ENCODE measurements at regions not wholly inside any gene's neighbourhood (a gene's known extent, or its start where the extent isn't known, plus 50 kb on each side); places are given as distances from the start of the nearest gene placed in this dataset.

GRCh38 chr9:111232997-111233790 lies 96.8 kb downstream of the OR2K2 start:
- no peaks in the 10 kb centered on the region for H3K36me3 ChIP-seq (ENCODE audit: control insufficient read depth in 4 of 4, insufficient read depth in 3 of 4, low read depth in 1 of 4, low read length in 3 of 4)
- WGBS = 62% methylated on average over 8 of the region's 8 CpGs
- H3K27me3 ChIP-seq (ENCODE audit: control insufficient read depth in 4 of 4, insufficient read depth in 4 of 4, low read length in 3 of 4) = no peaks in the 10 kb centered on the region

More at GRCh38 chr9:111232997-111233790, 96.8 kb downstream of the OR2K2 start:
- Histone ChIP-seq H3K4me1 (ENCODE audit: control insufficient read depth in 4 of 4, insufficient read depth in 4 of 4, low read length in 3 of 4) (no peaks in the 10 kb centered on the region), H3K27ac (ENCODE audit: low read depth in 1 of 2, low read length in 2 of 2) (no peak overlapping the region), H3K9ac (ENCODE audit: low read depth in 1 of 2, low read length in 2 of 2) (no peak overlapping the region), H3K9me3 (ENCODE audit: control insufficient read depth in 4 of 4, low read length in 3 of 4) (no peaks in the 10 kb centered on the region), H3K4me3 (ENCODE audit: low read depth in 1 of 3, low read length in 3 of 3) (no peak overlapping the region)
- TF ChIP-seq TAF1 (conservative IDR thresholded peaks at IDR 0.05) = no peak
- TF ChIP-seq, protein P1, sequence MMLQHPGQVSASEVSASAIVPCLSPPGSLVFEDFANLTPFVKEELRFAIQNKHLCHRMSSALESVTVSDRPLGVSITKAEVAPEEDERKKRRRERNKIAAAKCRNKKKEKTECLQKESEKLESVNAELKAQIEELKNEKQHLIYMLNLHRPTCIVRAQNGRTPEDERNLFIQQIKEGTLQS (IDR thresholded peaks at IDR 0.05) = no peak
- no peak for TF ChIP-seq JUND (IDR thresholded peaks at IDR 0.05)
- no peak for TF ChIP-seq FOXA2 (IDR thresholded peaks at IDR 0.05)
- TF ChIP-seq RAD21 (IDR thresholded peaks at IDR 0.05) = no peak
- TF ChIP-seq SP1 (IDR thresholded peaks at IDR 0.05) = no peak
- TF ChIP-seq FOXA1 (IDR thresholded peaks at IDR 0.05) = no peak
- no peak for TF ChIP-seq ZBTB33 (IDR thresholded peaks at IDR 0.05)
- TF ChIP-seq HNF4G (IDR thresholded peaks at IDR 0.05) = no peak
- TF ChIP-seq MAX (IDR thresholded peaks at IDR 0.05) = no peak
- TF ChIP-seq EGR1 (IDR thresholded peaks at IDR 0.05; ENCODE audit: low read depth in 2 of 2) = no peak
- no peak for TF ChIP-seq GABPA (IDR thresholded peaks at IDR 0.05 in 1 of 2, conservative IDR thresholded peaks at IDR 0.05 in 1 of 2)
- no peak for TF ChIP-seq HNF4A (conservative IDR thresholded peaks at IDR 0.05)
- no peak for TF ChIP-seq YY1 (IDR thresholded peaks at IDR 0.05)
- TF ChIP-seq, protein P2, sequence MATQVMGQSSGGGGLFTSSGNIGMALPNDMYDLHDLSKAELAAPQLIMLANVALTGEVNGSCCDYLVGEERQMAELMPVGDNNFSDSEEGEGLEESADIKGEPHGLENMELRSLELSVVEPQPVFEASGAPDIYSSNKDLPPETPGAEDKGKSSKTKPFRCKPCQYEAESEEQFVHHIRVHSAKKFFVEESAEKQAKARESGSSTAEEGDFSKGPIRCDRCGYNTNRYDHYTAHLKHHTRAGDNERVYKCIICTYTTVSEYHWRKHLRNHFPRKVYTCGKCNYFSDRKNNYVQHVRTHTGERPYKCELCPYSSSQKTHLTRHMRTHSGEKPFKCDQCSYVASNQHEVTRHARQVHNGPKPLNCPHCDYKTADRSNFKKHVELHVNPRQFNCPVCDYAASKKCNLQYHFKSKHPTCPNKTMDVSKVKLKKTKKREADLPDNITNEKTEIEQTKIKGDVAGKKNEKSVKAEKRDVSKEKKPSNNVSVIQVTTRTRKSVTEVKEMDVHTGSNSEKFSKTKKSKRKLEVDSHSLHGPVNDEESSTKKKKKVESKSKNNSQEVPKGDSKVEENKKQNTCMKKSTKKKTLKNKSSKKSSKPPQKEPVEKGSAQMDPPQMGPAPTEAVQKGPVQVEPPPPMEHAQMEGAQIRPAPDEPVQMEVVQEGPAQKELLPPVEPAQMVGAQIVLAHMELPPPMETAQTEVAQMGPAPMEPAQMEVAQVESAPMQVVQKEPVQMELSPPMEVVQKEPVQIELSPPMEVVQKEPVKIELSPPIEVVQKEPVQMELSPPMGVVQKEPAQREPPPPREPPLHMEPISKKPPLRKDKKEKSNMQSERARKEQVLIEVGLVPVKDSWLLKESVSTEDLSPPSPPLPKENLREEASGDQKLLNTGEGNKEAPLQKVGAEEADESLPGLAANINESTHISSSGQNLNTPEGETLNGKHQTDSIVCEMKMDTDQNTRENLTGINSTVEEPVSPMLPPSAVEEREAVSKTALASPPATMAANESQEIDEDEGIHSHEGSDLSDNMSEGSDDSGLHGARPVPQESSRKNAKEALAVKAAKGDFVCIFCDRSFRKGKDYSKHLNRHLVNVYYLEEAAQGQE (IDR thresholded peaks at IDR 0.05) = no peak
- no peak for TF ChIP-seq RXRA (IDR thresholded peaks at IDR 0.05)
- TF ChIP-seq CTCF (IDR thresholded peaks at IDR 0.05; ENCODE audit: low read depth, low read length, missing input control) = no peak
- TF ChIP-seq NR2F2 (IDR thresholded peaks at IDR 0.05) = no peak
- no peak for DNase-seq (ENCODE audit: low spot score)

Measured in liver (tissue), 8 donors.